ENCODE measurements at regions not wholly inside any gene's neighbourhood (a gene's known extent, or its start where the extent isn't known, plus 50 kb on each side); places are given as distances from the start of the nearest gene placed in this dataset.

DNA sequence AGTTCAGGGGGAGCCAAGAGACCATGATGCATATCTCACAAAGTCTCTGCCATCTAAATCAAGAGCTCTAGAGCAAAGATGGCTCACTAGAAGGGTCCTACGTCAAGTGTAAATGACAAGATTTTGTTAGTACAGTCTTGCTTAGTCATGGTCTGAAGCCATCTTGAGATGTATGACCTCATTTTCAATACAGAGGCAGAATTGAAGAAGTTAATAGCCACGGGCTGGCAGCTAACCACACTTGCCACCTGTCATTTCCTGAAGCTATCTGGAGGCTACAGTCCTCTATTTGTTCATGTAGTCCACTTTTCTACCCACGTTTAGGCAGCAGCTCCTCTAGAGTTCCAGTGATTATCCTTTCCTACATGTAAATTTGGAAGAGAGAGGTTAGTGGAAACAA, 231.7 kb upstream of the CDH12 start:
- no peaks in the 10 kb centered on the region; the same call in 1 of the 2 replicates for H3K9me3 ChIP-seq (ENCODE audit: control insufficient read depth, insufficient read depth, low read length)
- TF ChIP-seq, protein P1, sequence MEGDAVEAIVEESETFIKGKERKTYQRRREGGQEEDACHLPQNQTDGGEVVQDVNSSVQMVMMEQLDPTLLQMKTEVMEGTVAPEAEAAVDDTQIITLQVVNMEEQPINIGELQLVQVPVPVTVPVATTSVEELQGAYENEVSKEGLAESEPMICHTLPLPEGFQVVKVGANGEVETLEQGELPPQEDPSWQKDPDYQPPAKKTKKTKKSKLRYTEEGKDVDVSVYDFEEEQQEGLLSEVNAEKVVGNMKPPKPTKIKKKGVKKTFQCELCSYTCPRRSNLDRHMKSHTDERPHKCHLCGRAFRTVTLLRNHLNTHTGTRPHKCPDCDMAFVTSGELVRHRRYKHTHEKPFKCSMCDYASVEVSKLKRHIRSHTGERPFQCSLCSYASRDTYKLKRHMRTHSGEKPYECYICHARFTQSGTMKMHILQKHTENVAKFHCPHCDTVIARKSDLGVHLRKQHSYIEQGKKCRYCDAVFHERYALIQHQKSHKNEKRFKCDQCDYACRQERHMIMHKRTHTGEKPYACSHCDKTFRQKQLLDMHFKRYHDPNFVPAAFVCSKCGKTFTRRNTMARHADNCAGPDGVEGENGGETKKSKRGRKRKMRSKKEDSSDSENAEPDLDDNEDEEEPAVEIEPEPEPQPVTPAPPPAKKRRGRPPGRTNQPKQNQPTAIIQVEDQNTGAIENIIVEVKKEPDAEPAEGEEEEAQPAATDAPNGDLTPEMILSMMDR (IDR thresholded peaks at IDR 0.05; ENCODE audit: low read depth, low read length), result no peak
- no peaks in the 10 kb centered on the region for H3K27me3 ChIP-seq (ENCODE audit: control insufficient read depth, insufficient read depth, low read length)
- no peak overlapping the region for H3K4me3 ChIP-seq (ENCODE audit: low read depth, low read length)
- ChIA-PET CTCF (no interaction called here), POLR2A (no interaction called here)
- H3K27ac ChIP-seq (ENCODE audit: low read depth, low read length), result no peak overlapping the region
- DNase-seq (ENCODE audit: low read depth, low spot score), result no peak

DNA sequence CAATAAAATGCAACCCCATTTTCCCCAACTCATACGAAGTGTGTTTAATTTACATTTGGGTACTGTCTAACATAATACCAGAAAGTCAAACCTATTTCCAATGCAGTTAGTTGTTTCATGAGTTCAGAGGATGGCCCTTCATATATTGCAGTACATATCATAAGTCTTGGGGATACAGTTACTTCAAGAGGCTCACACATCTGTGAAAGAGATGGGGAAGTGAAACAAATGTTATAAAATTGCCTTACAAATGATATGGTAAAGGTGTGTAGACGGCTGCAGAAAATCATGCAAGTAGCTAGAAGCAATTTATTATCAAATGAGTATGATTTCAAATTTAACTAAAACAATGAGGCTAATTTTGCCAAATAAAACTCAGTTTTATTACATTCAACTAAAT, 219.0 kb upstream of the CDH12 start:
- no peak for DNase-seq (ENCODE audit: low read depth, low spot score)
- no peak overlapping the region for H3K4me3 ChIP-seq (ENCODE audit: low read depth, low read length)
- ChIA-PET POLR2A (no interaction called here), CTCF (no interaction called here)
- peaks cover 4% of the 10 kb centered on the region; the same call in 1 of the 2 replicates for H3K9me3 ChIP-seq (ENCODE audit: control insufficient read depth, insufficient read depth, low read length)
- no peaks in the 10 kb centered on the region for H3K27me3 ChIP-seq (ENCODE audit: control insufficient read depth, insufficient read depth, low read length)
- no peak overlapping the region for H3K27ac ChIP-seq (ENCODE audit: low read depth, low read length)
- TF ChIP-seq, protein P1 (IDR thresholded peaks at IDR 0.05; ENCODE audit: low read depth, low read length), result no peak

DNA sequence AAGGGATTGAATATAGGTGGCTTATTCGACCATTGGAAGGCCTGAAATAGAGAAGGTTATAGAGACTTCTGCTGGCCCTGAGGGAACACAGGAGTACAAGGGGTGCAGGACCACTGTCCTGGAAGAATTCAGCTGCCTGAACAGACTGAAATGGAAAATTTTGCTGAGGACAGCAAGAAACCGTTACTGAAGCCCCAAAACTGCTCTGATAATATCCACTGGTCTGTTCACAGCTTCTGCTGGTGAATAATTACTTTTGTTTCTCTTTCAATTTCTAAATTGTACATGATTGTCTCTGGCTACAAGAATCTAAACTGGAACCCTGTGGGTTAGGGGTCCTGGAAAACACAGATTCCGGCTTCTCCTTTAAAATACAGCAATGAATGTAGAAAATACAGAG, 218.5 kb upstream of the CDH12 start:
- Histone ChIP-seq H3K27me3 (ENCODE audit: control insufficient read depth, insufficient read depth, low read length) (no peaks in the 10 kb centered on the region), H3K27ac (ENCODE audit: low read depth, low read length) (no peak overlapping the region)
- DNase-seq (ENCODE audit: low read depth, low spot score), result no peak

DNA sequence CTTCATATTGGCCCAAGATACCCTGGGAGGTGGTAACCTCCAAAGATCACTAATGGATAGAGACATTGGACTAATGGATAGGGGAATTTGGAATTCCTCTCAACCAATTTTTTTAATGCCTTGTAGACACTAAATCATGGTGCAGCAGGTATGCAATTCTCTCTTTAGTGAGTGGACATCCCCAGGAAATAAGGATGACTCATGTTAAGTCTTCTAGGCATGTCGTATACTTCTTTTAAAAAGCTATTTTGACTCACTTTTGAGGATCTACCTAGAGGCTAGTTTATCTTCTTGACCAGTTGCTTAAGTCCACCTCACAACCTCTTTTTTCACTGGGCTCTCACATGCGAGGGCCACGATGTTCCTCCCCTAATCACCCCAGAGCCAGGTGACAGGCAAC, 211.6 kb upstream of the CDH12 start:
- no peak overlapping the region for H3K27ac ChIP-seq (ENCODE audit: low read depth, low read length)
- ChIA-PET POLR2A (no interaction called here), CTCF (no interaction called here)
- no peak overlapping the region for H3K4me3 ChIP-seq (ENCODE audit: low read depth, low read length)
- DNase-seq (ENCODE audit: low read depth, low spot score), result no peak
- TF ChIP-seq, protein P1 (IDR thresholded peaks at IDR 0.05; ENCODE audit: low read depth, low read length), result no peak
- no peaks in the 10 kb centered on the region for H3K27me3 ChIP-seq (ENCODE audit: control insufficient read depth, insufficient read depth, low read length)
- no peaks in the 10 kb centered on the region; the same call in 1 of the 2 replicates for H3K9me3 ChIP-seq (ENCODE audit: control insufficient read depth, insufficient read depth, low read length)

More for the DNA sequence above, 218.5 kb upstream of the CDH12 start:
- Histone ChIP-seq H3K9me3 (ENCODE audit: control insufficient read depth, insufficient read depth, low read length) (peaks cover 4% of the 10 kb centered on the region; the same call in 1 of the 2 replicates), H3K4me3 (ENCODE audit: low read depth, low read length) (no peak overlapping the region)
- TF ChIP-seq, protein P1 (IDR thresholded peaks at IDR 0.05; ENCODE audit: low read depth, low read length), result no peak
- ChIA-PET POLR2A (no interaction called here), CTCF (no interaction called here)

DNA sequence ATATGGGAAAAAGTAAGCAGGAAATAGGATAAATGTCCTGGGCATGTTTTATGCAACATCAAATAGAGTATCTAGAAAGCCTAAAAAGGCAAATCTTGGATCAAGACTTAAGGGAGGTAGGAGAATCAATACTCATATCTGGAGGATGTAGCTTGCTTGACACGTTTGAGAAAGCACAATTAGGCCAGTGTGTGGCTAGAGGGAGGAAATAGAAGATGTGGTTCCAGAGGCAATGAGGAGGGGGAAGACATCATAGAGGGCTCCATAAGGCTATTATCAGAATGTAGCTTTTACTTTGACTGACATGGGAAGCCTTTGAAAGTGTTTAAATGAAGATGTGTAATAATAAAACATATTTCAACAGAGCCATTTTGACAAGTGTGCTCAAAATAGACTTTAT, 200.7 kb upstream of the CDH12 start:
- H3K4me3 ChIP-seq (ENCODE audit: low read depth, low read length), result no peak overlapping the region
- H3K27me3 ChIP-seq (ENCODE audit: control insufficient read depth, insufficient read depth, low read length), result no peaks in the 10 kb centered on the region
- TF ChIP-seq, protein P1 (IDR thresholded peaks at IDR 0.05; ENCODE audit: low read depth, low read length), result no peak
- no peaks in the 10 kb centered on the region for H3K9me3 ChIP-seq (ENCODE audit: control insufficient read depth, insufficient read depth, low read length)
- no peak for DNase-seq (ENCODE audit: low read depth, low spot score)
- H3K27ac ChIP-seq (ENCODE audit: low read depth, low read length), result no peak overlapping the region
- ChIA-PET POLR2A (no interaction called here), CTCF (no interaction called here)
